B cell (primary cell): ENCODE measurements at regions not wholly inside any gene's neighbourhood (a gene's known extent, or its start where the extent isn't known, plus 50 kb on each side); places are given as distances from the start of the nearest gene placed in this dataset.

ENCODE experiments used
- CTCF ChIP-seq: fragments of 200-600 bp; IDR thresholded peaks from one replicate; pipeline ENCODE4 v1.8.0; 2022; ENCODE audit warnings: antibody characterized with exemption, mild to moderate bottlenecking
- EZH2 ChIP-seq: IDR thresholded peaks from 2 replicates; pipeline ENCODE4 v1.6.1; 2012; ENCODE audit warnings: borderline replicate concordance, low read depth, mild to moderate bottlenecking, moderate library complexity, low read length; ENCODE audit not compliant: insufficient read depth, poor library complexity, severe bottlenecking

GRCh38 chr1:55305735-55306134, 90.6 kb upstream of the USP24 start:
- no peak for TF ChIP-seq CTCF
- TF ChIP-seq EZH2: no peak
